DND-41 (cell line): ENCODE measurements at regions not wholly inside any gene's neighbourhood (a gene's known extent, or its start where the extent isn't known, plus 50 kb on each side); places are given as distances from the start of the nearest gene placed in this dataset.

Experiments
- CTCF ChIP-seq: IDR thresholded peaks from 2 replicates; pipeline ENCODE4 v1.5.1; 2012; ENCODE audit warnings: borderline replicate concordance, low read length, moderate library complexity, mild to moderate bottlenecking; ENCODE audit not compliant: poor library complexity, severe bottlenecking; ENCODE audit errors: extremely low read depth
- EZH2 ChIP-seq: IDR thresholded peaks from 3 replicates; pipeline ENCODE4 v1.6.1; 2012; ENCODE audit warnings: borderline replicate concordance, low read depth, mild to moderate bottlenecking, moderate library complexity, low read length, inconsistent platforms; ENCODE audit not compliant: severe bottlenecking

- TF ChIP-seq CTCF (no peak), EZH2 (no peak)
Observed at GRCh38 chr2:161100211-161100895, 59.9 kb upstream of the TANK start.
